ENCODE measurements at regions not wholly inside any gene's neighbourhood (a gene's known extent, or its start where the extent isn't known, plus 50 kb on each side); places are given as distances from the start of the nearest gene placed in this dataset.
"Not testable (repeated sequence)": the region's sequence is repeated elsewhere in the genome, so short reads cannot be mapped to it uniquely, and the experiment has no call there.

- no peak for DNase-seq
- intact Hi-C loops (cut with DNase I): no loop called here
Observed at GRCh38 chr3:151599103-151599672, 134.5 kb upstream of the AADACL2 start.

- no peak for DNase-seq
- intact Hi-C loops (cut with DNase I): no loop called here
Observed at GRCh38 chr3:151596940-151597339, 136.1 kb upstream of the IGSF10 start.

GRCh38 chr3:151593928-151594327 is 133.1 kb upstream of the IGSF10 start:
- intact Hi-C loops (cut with DNase I): no loop called here
- DNase-seq: no peak

- intact Hi-C loops (cut with DNase I): no loop called here
- DNase-seq: no peak
Observed at GRCh38 chr3:151592287-151592686, 131.4 kb upstream of the IGSF10 start.

GRCh38 chr3:151591441-151591840 is 130.6 kb upstream of the IGSF10 start:
- intact Hi-C loops (cut with DNase I): no loop called here

GRCh38 chr3:151589311-151589710 is 128.4 kb upstream of the IGSF10 start:
- intact Hi-C loops (cut with DNase I): no loop called here
- no peak for DNase-seq

More at GRCh38 chr3:151591441-151591840, 130.6 kb upstream of the IGSF10 start:
- DNase-seq: no peak

- intact Hi-C loops (cut with DNase I); DNase-seq: not testable (repeated sequence)
Observed at GRCh38 chr3:151587659-151588058, 126.8 kb upstream of the IGSF10 start.

GRCh38 chr3:151584566-151584965 is 123.7 kb upstream of the IGSF10 start:
- intact Hi-C loops (cut with DNase I): no loop called here
- no peak for DNase-seq

- DNase-seq: no peak
- intact Hi-C loops (cut with DNase I): no loop called here
Observed at GRCh38 chr3:151581035-151581434, 120.2 kb upstream of the IGSF10 start.

- intact Hi-C loops (cut with DNase I): no loop called here
- DNase-seq: no peak
Observed at GRCh38 chr3:151580591-151580990, 119.7 kb upstream of the IGSF10 start.

- no peak for DNase-seq
- intact Hi-C loops (cut with DNase I): no loop called here
Observed at GRCh38 chr3:151579571-151580270, 118.9 kb upstream of the IGSF10 start.

- intact Hi-C loops (cut with DNase I): no loop called here
- DNase-seq: no peak
Observed at GRCh38 chr3:151578495-151578894, 117.6 kb upstream of the IGSF10 start.

- intact Hi-C loops (cut with DNase I): no loop called here
Observed at GRCh38 chr3:151576511-151577137, 115.8 kb upstream of the IGSF10 start.

GRCh38 chr3:151568184-151568583 is 107.3 kb upstream of the IGSF10 start:
- intact Hi-C loops (cut with DNase I): no loop called here
- no peak for DNase-seq

More at GRCh38 chr3:151576511-151577137, 115.8 kb upstream of the IGSF10 start:
- DNase-seq: no peak

GRCh38 chr3:151567477-151567876 is 106.6 kb upstream of the IGSF10 start:
- intact Hi-C loops (cut with DNase I): no loop called here
- DNase-seq: no peak

- DNase-seq: no peak
- intact Hi-C loops (cut with DNase I): no loop called here
Observed at GRCh38 chr3:151564261-151564660, 103.4 kb upstream of the IGSF10 start.

GRCh38 chr3:151563305-151563704 is 102.4 kb upstream of the IGSF10 start:
- intact Hi-C loops (cut with DNase I): no loop called here
- no peak for DNase-seq

- intact Hi-C loops (cut with DNase I): no loop called here
- no peak for DNase-seq
Observed at GRCh38 chr3:151562891-151563290, 102.0 kb upstream of the IGSF10 start.

GRCh38 chr3:151561878-151562277 is 101.0 kb upstream of the IGSF10 start:
- intact Hi-C loops (cut with DNase I): no loop called here
- DNase-seq: no peak

- DNase-seq: no peak
- intact Hi-C loops (cut with DNase I): no loop called here
Observed at GRCh38 chr3:151560738-151561137, 99.9 kb upstream of the IGSF10 start.

- DNase-seq: no peak
- intact Hi-C loops (cut with DNase I): no loop called here
Observed at GRCh38 chr3:151559736-151560135, 98.9 kb upstream of the IGSF10 start.

GRCh38 chr3:151558661-151559060 is 97.8 kb upstream of the IGSF10 start:
- DNase-seq: no peak
- intact Hi-C loops (cut with DNase I): no loop called here

All from posterior cingulate gyrus (tissue), 11 donors.